Heart left ventricle (tissue), 16 donors: ENCODE measurements at regions not wholly inside any gene's neighbourhood (a gene's known extent, or its start where the extent isn't known, plus 50 kb on each side); places are given as distances from the start of the nearest gene placed in this dataset.

Experiments
- ATAC-seq, 4 donors: fragments of 200-7000 bp; cut with Tn5 transposase; one replicate each; pipeline ENCODE4 v1.9.1; 2020 to 2022; ENCODE audit warnings: moderate library complexity in 4 of 4, mild to moderate bottlenecking in 3 of 4, moderate number of reproducible peaks in 1 of 4
- DNase-seq, 5 donors: peaks; one replicate each; pipeline ENCODE4 v3.0.0-alpha.2; 2020
- H3K27ac ChIP-seq, 12 donors: fragments of 200-600 bp; sonication (generic) in 4 of 12; one replicate each; pipeline versions ENCODE4 v1.5.0 to v1.8.0; 2016 to 2022; ENCODE audit warnings: mild to moderate bottlenecking in 2 of 12
- H3K27me3 ChIP-seq, 9 donors: fragments of 200-600 bp; sonication (generic) in 2 of 9; one replicate each; pipeline versions ENCODE4 v1.5.1 to v1.8.0; 2016 to 2022; ENCODE audit warnings: mild to moderate bottlenecking in 3 of 9
- H3K36me3 ChIP-seq, 9 donors: fragments of 200-600 bp; sonication (generic) in 2 of 9; one replicate each; pipeline versions ENCODE4 v1.5.0 to v1.8.0; 2018 to 2022; ENCODE audit warnings: mild to moderate bottlenecking in 2 of 9
- H3K4me1 ChIP-seq, 12 donors: fragments of 200-600 bp; sonication (generic) in 4 of 12; one replicate each; pipeline versions ENCODE4 v1.5.0 to v1.8.0; 2016 to 2022; ENCODE audit warnings: mild to moderate bottlenecking in 3 of 12
- H3K4me3 ChIP-seq, 12 donors: fragments of 200-600 bp; sonication (generic) in 4 of 12; one replicate each; pipeline versions ENCODE4 v1.5.0 to v1.8.0; 2017 to 2022; ENCODE audit warnings: mild to moderate bottlenecking in 9 of 12, moderate library complexity in 4 of 12
- H3K9me3 ChIP-seq, 12 donors: fragments of 200-600 bp; sonication (generic) in 4 of 12; one replicate each; pipeline versions ENCODE4 v1.5.0 to v1.8.0; 2016 to 2022; ENCODE audit warnings: mild to moderate bottlenecking in 1 of 12
- POLR2A ChIP-seq, 2 donors: fragments of 450-650 bp; IDR thresholded peaks; one replicate each; pipeline ENCODE4 v1.6.1; 2017; ENCODE audit warnings: antibody characterized with exemption in 2 of 2, mild to moderate bottlenecking in 2 of 2, moderate library complexity in 2 of 2
- WGBS, 4 donors: extraction: QIAGEN DNeasy Blood & Tissue Kit in 2 of 4; methylation state at CpG; one replicate each; pipeline versions ENCODE4 v1.1.5 to v1.1.7; 2013 to 2018; 5-methylcytosine and 5-hydroxymethylcytosine counted together
- intact Hi-C, 10 donors: fragments of 100-400 bp; cut with DNase I; formaldehyde crosslinking; loops; one replicate each; pipeline versions ENCODE4 v1.11.1 to v1.14.2; 2022
- TF ChIP-seq, protein P1 (sequence below), 12 donors: fragments of 200-600 bp; sonication (generic) in 4 of 12; IDR thresholded peaks; one replicate each; pipeline versions ENCODE4 v1.5.0 to v1.8.0; 2018 to 2022; ENCODE audit warnings: antibody characterized with exemption in 12 of 12, mild to moderate bottlenecking in 5 of 12
- donor health status: ischemic (EF 13 %, LVEDD 7.1; RV severe dilation, severe dysfunction).
- donor health status: healthy with polysubstance abuse.
- donor health status: DM: no; HTN: yes; CAD: no.
- donor health status: DM: no; HTN: no; CAD: no.
- donor health status: ischemic (EF 25% LVEDD 6.9; RV normal size, moderate dysfunction).
- donor health status: ischemic (EF 25% LVEDD 5.7; RV mildly dilated, moderate dysfunction).
- donor health status: healthy.
- donor health status: DM: yes; HTN: yes; CAD: no.
- donor health status: ischemic (EF 35%, LVEDD 5.7; RV mildly dilated, moderate dysfunction).
- donor health status: nonischemic (EF 11% LVEDD 7.7; RV severe dilation, severe dysfunction).
- donor health status: DM: yes; HTN: yes; CAD: no.
- donor health status: PGD.
- donor health status: ischemic (EF 29% LVEDD 5.4; RV normal size, mild dysfunction).
- donor health status: nonischemic (EF 23%, LVEDD 6.1; RV moderate dilation, normal function).

DNA sequence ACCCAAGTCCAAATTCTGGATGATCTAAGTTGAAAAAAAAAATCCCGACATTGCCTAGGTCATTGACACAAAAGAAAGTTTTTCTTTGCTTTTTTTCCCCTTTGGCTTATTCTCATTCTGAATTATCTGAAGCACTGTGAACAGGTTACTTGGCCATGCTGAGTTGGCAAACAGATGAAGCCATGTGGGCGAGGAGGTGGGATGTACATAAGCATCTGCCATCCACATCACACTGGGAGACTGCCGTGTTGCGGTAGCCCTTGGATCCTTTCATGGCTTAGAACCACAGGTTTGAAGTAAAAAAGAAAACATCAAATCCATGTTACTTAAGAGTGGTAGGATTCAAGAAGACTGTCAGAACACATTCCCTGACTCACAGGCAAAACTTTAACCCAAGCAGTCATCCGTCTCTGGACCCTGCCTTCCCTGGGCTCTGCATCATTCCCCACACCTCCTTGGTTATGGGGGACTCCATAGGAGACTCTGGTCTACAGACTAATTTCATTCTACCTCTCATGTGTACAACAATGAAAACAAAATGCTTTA lies 242.5 kb upstream of the SERP2 start:
- 95 to 98% (median 96%) methylated on average over 5 of the region's 5 CpGs for WGBS, 4 donors

DNA sequence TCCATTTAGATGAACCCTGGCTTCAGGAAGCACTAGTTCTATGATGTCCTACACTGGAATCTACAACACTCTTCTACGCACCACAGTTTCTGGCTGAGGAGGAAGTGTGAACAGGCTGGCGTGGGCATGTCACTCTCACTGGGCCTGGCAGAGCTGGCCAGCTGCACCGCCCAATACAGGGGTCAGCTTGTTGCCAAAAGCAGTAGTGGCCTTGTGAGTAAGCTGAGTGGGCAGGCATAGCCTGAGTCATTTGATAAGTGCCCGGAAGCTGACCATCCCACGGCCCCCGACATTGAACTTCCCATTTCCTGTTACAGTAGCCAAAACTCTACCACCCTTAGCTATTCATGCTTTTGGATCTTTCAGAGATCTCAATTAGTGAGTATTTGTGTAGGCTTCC lies 240.9 kb upstream of the SERP2 start:
- Histone ChIP-seq H3K4me3 (no peak overlapping the region), H3K27ac (peak overlapping the region in 11 of 12 donors; percentile 10 to 86 (median 57)), H3K4me1 (peaks cover 0 to 35% (median 8%) of the 10 kb centered on the region in 12 donors), H3K27me3 (no peaks in the 10 kb centered on the region), H3K9me3 (no peaks in the 10 kb centered on the region), H3K36me3 (no peaks in the 10 kb centered on the region)
- ATAC-seq (peak; percentile 93 to 96 (median 94)), DNase-seq (peak; percentile 70 to 92 (median 84))
- intact Hi-C loops = loop anchor here in 2 of 10 donors (10.0 kb wide), 1 partner anchor 78 kb away; no protein-coding TSS in a partner anchor
- WGBS, 4 donors = 29 to 37% (median 32%) methylated on average over 6 of the region's 6 CpGs
- no peak for TF ChIP-seq POLR2A (IDR thresholded peaks at IDR 0.05)
- TF ChIP-seq, protein P1, sequence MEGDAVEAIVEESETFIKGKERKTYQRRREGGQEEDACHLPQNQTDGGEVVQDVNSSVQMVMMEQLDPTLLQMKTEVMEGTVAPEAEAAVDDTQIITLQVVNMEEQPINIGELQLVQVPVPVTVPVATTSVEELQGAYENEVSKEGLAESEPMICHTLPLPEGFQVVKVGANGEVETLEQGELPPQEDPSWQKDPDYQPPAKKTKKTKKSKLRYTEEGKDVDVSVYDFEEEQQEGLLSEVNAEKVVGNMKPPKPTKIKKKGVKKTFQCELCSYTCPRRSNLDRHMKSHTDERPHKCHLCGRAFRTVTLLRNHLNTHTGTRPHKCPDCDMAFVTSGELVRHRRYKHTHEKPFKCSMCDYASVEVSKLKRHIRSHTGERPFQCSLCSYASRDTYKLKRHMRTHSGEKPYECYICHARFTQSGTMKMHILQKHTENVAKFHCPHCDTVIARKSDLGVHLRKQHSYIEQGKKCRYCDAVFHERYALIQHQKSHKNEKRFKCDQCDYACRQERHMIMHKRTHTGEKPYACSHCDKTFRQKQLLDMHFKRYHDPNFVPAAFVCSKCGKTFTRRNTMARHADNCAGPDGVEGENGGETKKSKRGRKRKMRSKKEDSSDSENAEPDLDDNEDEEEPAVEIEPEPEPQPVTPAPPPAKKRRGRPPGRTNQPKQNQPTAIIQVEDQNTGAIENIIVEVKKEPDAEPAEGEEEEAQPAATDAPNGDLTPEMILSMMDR (IDR thresholded peaks at IDR 0.05) = no peak

More for the DNA sequence above, 242.5 kb upstream of the SERP2 start:
- DNase-seq = no peak
- H3K27ac ChIP-seq = no peak overlapping the region
- no peak overlapping the region for H3K4me3 ChIP-seq
- peaks cover 0 to 35% (median 8%) of the 10 kb centered on the region in 12 donors for H3K4me1 ChIP-seq
- no peaks in the 10 kb centered on the region for H3K9me3 ChIP-seq
- no peaks in the 10 kb centered on the region for H3K27me3 ChIP-seq
- ATAC-seq = no peak
- intact Hi-C loops = loop anchor here in 2 of 10 donors (10.0 kb wide), 1 partner anchor 76 kb away; no protein-coding TSS in a partner anchor
- TF ChIP-seq POLR2A (IDR thresholded peaks at IDR 0.05) = no peak
- TF ChIP-seq, protein P1 (IDR thresholded peaks at IDR 0.05) = no peak
- no peaks in the 10 kb centered on the region for H3K36me3 ChIP-seq

DNA sequence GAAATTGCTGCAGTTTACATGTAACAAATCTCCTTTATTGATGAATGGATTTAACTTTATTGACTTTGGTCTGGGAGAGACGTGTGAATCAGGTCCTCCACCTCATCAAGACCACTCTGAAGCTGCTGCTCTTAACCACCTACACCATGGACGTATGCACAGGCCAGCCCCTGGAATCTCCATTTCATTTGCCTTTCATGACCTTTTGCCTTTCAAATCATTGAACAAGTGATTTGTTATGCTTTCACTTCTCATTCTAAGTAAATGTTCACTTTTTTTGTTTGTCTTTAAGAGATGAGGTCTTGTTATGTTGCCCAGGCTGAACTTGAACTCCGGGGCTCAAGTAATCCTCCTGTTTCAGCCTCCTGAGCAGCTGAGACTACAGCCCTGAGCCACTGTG lies 240.0 kb upstream of the SERP2 start:
- H3K4me3 ChIP-seq = no peak overlapping the region
- no peaks in the 10 kb centered on the region for H3K27me3 ChIP-seq
- intact Hi-C loops = loop anchor here in 2 of 10 donors (10.0 kb wide), 1 partner anchor 79 kb away; no protein-coding TSS in a partner anchor
- no peak for ATAC-seq
- H3K4me1 ChIP-seq = peaks cover 0 to 28% (median 8%) of the 10 kb centered on the region in 12 donors
- peak overlapping the region in 2 of 12 donors; percentile 10 to 86 for H3K27ac ChIP-seq
- TF ChIP-seq, protein P1 (IDR thresholded peaks at IDR 0.05) = no peak
- no peak for TF ChIP-seq POLR2A (IDR thresholded peaks at IDR 0.05)
- no peak for DNase-seq
- no peaks in the 10 kb centered on the region for H3K36me3 ChIP-seq
- WGBS, 4 donors = 93 to 95% (median 93%) methylated on average over 3 of the region's 3 CpGs
- no peaks in the 10 kb centered on the region for H3K9me3 ChIP-seq

DNA sequence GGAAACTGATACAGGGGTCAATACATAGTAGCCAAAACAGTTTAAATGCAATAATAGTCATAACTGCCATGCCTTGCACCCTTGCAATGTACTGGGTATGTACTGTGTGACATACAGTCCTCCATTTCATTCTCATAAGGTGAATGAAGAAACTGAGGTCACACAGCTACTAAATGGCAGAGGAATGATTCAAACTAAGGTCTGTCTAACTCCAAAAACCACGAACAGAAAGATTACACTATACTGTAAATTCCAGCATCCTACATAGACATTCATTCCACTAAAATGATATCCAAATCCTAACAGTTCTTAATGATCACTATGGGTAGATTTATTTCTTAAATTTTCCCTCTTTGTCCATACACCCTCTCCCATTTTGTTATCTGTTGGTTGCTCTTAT lies 238.1 kb upstream of the SERP2 start:
- Histone ChIP-seq H3K4me3 (no peak overlapping the region), H3K27ac (no peak overlapping the region), H3K9me3 (no peaks in the 10 kb centered on the region), H3K36me3 (no peaks in the 10 kb centered on the region), H3K4me1 (peaks cover 0 to 24% (median 8%) of the 10 kb centered on the region in 12 donors), H3K27me3 (no peaks in the 10 kb centered on the region)
- 83 to 88% (median 85%) methylated on average over 1 of the region's 1 CpG for WGBS, 4 donors
- no peak for DNase-seq
- ATAC-seq = no peak
- no peak for TF ChIP-seq POLR2A (IDR thresholded peaks at IDR 0.05)
- TF ChIP-seq, protein P1 (IDR thresholded peaks at IDR 0.05) = no peak
- intact Hi-C loops = loop anchor here in 2 of 10 donors (10.0 kb wide), 1 partner anchor 81 kb away; no protein-coding TSS in a partner anchor
